ENCODE measurements at regions not wholly inside any gene's neighbourhood (a gene's known extent, or its start where the extent isn't known, plus 50 kb on each side); places are given as distances from the start of the nearest gene placed in this dataset.

GRCh38 chr3:81911221-81911620, 149.8 kb upstream of the GBE1 start:
- no peak for TF ChIP-seq CTCF (IDR thresholded peaks at IDR 0.05)
- TF ChIP-seq POLR2A (IDR thresholded peaks at IDR 0.05), result no peak

Data from heart left ventricle (tissue), 13 donors.